ENCODE measurements at regions not wholly inside any gene's neighbourhood (a gene's known extent, or its start where the extent isn't known, plus 50 kb on each side); places are given as distances from the start of the nearest gene placed in this dataset.

GRCh38 chr2:239700686-239701345 lies 300.0 kb upstream of the HDAC4 start:
- DNase-seq, result no peak

GRCh38 chr2:239697399-239698164 lies 296.8 kb upstream of the HDAC4 start:
- no peak for DNase-seq

- DNase-seq, result no peak
These were observed 295.9 kb upstream of the HDAC4 start for GRCh38 chr2:239696559-239697207.

GRCh38 chr2:239695728-239696240 lies 295.0 kb upstream of the HDAC4 start:
- no peak for DNase-seq

- no peak for DNase-seq
These were observed 294.4 kb upstream of the HDAC4 start for GRCh38 chr2:239695106-239695727.

- no peak for DNase-seq
These were observed 293.7 kb upstream of the HDAC4 start for GRCh38 chr2:239694487-239694886.

- no peak for DNase-seq
These were observed 293.1 kb upstream of the HDAC4 start for GRCh38 chr2:239693761-239694415.

GRCh38 chr2:239693330-239693729 lies 292.5 kb upstream of the HDAC4 start:
- no peak for DNase-seq

GRCh38 chr2:239692919-239693318 lies 292.1 kb upstream of the HDAC4 start:
- no peak for DNase-seq

- DNase-seq, result no peak
These were observed 291.6 kb upstream of the HDAC4 start for GRCh38 chr2:239692362-239692851.

- no peak for DNase-seq
These were observed 290.9 kb upstream of the HDAC4 start for GRCh38 chr2:239691720-239692119.

GRCh38 chr2:239690651-239691631 lies 290.1 kb upstream of the HDAC4 start:
- no peak for DNase-seq

GRCh38 chr2:239689985-239690384 lies 289.2 kb upstream of the HDAC4 start:
- no peak for DNase-seq

GRCh38 chr2:239689410-239689809 lies 288.6 kb upstream of the HDAC4 start:
- no peak for DNase-seq

GRCh38 chr2:239688840-239689239 lies 288.0 kb upstream of the HDAC4 start:
- DNase-seq, result no peak

GRCh38 chr2:239688122-239688681 lies 287.4 kb upstream of the HDAC4 start:
- DNase-seq, result no peak

GRCh38 chr2:239687441-239687840 lies 286.6 kb upstream of the HDAC4 start:
- no peak for DNase-seq

GRCh38 chr2:239685965-239686364 lies 285.1 kb upstream of the HDAC4 start:
- DNase-seq, result no peak

GRCh38 chr2:239685556-239685955 lies 284.7 kb upstream of the HDAC4 start:
- DNase-seq, result no peak

GRCh38 chr2:239684996-239685395 lies 284.2 kb upstream of the HDAC4 start:
- DNase-seq, result no peak

GRCh38 chr2:239684271-239684810 lies 283.5 kb upstream of the HDAC4 start:
- DNase-seq, result no peak
